OCI-M1 (cell line): ENCODE measurements at regions not wholly inside any gene's neighbourhood (a gene's known extent, or its start where the extent isn't known, plus 50 kb on each side); places are given as distances from the start of the nearest gene placed in this dataset.
A peak's percentile ranks its signal among the peaks of the same experiment; 100 is the strongest.
"Not testable (repeated sequence)": the region's sequence is repeated elsewhere in the genome, so short reads cannot be mapped to it uniquely, and the experiment has no call there.

Experiments
- DNase-seq: peaks from one replicate; lab custom pipeline; 2025; lab: John Stamatoyannopoulos, UW

- no peak for DNase-seq
These were observed 91.5 kb upstream of the RREB1 start for GRCh38 chr6:7016226-7016625.

DNA sequence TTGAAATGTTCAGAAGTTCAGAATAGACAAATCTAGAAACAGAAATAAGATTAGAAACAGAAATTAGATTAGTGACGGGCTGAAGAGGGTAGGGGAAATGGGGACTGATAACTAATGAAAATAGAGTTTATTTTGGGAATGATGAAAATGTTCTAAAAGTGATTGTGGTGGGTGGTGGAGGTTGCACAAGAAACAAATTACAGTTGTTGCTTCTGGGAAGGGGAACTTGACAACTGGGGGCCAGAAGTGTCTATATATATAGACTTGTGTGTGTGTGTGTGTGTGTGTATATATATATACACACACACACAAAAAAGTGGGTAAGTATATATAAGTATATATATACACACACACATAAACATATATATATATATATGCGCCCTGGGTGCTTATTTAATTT, 86.5 kb upstream of the RREB1 start:
- DNase-seq = no peak

DNA sequence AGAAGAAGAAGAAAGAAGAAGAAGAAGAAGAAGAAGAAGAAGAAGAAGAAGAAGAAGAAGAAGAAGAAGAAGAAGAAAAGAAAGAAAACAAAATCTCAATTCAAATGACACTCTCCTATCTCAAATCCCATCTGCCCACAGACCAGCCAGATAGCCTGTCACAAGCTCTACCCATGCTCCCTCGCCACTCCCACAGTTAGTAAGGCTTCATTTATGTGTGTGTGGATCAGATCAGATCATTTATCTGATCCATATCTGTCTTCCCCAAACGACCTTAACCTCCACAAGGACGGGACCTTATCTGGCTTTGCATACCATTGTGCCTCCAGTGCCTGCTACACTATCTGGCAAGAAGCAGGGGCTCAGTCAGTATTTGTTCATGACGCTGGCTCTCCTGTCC, 81.9 kb upstream of the RREB1 start:
- peak; percentile 34 for DNase-seq

GRCh38 chr6:7028963-7029362, 78.8 kb upstream of the RREB1 start:
- not testable (repeated sequence) for DNase-seq

GRCh38 chr6:7030968-7031367, 76.8 kb upstream of the RREB1 start:
- DNase-seq = not testable (repeated sequence)

DNA sequence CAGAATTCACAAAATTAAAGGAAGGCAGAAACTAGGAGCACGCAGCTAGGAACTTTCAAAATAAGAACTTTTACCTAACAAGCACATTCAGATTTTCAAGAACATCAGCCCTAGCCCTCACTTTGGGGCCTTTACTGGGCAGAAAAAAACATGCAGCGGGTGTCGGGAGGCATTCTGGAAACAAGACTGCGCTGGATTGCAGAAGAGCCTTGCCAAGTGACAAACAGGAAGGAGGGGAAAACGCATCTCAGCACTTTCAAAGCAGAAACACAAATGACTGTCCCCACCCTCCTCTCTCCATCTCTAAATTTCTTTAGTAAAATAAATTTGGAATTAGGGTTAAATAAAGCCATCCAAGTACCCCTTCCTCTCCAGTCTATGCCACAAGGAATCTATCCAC, 74.6 kb upstream of the RREB1 start:
- DNase-seq = no peak

DNA sequence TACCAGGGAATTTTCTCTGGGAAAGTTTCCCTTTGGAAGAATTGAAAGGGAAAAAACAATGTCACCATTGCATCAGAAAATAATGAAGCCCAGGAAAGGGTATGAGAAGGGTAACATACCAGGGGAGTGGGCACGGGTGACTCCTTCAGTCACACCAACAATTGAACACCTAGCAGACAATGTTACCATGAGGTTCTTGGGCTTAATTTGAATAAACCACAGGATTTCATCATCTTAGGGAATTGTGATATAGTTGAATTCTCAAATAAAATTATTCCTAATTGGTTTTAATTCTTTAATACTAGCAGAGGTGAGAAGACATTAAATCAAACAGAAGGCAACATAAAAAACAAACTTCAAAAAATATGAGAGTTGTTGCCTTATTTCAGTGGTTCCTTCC, 73.7 kb upstream of the RREB1 start:
- no peak for DNase-seq

- no peak for DNase-seq
These were observed 71.9 kb upstream of the RREB1 start for GRCh38 chr6:7035837-7036249.

- peak; percentile 79 for DNase-seq
These were observed 66.2 kb upstream of the RREB1 start for GRCh38 chr6:7041511-7042026.

DNA sequence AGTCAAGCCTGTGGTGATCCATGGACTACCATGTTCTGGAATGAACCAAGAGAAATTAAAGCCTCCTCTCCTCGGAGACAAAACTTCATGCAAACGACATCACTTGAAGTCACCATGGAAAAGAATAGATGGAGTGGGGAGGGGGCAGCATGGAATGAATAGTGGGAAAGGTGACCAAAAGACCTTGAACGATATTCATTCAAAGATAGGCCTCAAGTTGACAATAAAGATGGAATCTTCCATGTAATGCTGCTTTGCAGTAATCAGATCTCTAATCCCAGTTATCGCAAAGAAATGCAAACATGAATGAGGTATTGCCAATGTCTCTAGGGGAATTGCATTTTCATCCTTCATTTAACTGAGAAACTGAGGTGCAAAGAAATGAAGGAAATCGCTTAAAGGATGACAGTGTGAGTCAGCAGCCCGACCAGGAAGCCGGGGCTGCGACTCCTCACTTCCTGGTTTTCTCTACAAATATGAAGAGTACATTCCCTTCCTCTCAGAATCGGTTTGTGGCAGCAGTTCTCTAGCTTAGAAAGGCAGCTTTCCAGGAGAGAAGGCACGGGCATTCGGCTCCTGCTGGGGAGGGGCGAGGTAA, 65.6 kb upstream of the RREB1 start:
- no peak for DNase-seq

DNA sequence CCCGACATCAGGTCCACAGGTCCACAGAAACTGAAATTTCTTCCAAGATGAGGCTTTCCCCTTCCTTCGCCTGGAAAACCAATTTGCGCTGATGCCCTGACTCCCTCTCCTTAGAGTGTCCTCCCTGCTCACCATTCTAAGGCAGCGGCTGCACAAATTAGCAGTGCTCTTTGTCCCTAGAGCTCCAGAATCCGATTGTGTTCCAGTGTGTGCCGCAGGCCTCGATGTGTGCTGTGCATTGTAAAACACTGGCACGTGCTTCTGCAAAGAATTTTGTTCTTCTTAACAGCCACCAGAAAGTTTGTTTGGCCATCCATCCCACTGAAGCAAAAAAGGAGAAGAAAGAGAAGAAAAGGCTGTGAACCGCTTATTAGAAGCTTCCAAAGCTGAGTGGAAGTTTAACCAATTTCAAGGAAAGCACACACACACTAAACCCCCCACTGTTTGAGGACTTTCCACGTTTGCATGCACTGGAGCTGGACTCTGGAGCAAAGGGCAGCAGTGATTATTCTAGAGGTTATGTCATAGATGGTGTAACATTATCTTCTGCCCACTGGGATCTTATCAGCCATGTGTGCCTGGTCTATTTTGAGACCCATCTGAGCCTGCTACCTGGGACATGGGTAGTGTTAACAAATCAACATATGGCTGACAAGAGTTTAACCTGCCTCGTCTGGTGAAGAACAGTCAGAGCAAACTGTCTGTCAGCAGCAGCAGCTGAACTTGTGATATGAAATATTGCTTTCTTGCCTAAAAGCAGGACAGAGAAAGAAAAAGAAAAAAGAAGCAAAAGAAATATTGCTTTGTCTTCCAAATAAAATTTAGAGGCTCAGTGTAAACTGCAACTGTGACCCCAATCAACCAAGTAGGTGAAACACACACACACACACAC, 64.9 kb upstream of the RREB1 start:
- peak; percentile 24 for DNase-seq

- no peak for DNase-seq
These were observed 62.4 kb upstream of the RREB1 start for GRCh38 chr6:7045331-7045730.

DNA sequence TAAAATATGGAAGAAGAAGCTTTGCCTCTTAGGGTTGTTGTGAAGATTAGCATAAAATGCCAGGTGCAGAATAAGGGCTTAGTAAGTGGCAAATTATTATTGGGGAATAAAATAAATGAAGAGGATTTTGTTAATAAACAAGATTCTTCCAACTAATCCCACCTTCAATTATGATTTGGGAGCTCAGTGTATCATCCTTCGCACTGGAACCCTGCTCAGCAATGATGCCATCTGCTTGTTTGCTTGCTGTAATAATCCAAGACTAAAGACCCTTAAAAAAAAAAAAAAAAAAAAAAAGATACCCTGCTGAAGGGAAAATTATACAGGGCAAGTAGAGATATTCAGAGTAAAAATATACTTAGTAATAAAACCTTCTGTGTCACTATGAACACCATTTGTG, 62.0 kb upstream of the RREB1 start:
- no peak for DNase-seq

DNA sequence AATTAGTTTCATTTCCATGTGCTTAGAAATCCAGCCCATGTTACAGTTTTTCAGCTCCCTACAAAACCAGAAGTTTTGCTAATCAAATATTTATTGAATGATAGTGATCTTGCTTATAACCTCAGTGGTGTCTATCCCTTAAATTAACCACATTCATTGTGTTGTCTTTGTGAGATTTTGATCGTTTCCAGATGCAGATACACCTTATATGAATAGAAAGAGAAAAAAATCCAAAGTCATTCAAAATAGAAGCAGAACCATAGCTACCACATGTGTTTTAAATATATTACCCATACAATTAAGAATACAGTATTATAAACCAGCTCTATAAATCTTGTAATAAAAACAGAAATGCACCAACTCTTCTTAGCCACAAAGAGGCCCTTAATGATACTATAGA, 60.6 kb upstream of the RREB1 start:
- DNase-seq = no peak

- peak; percentile 88 for DNase-seq
These were observed 59.8 kb upstream of the RREB1 start for GRCh38 chr6:7047966-7048365.

DNA sequence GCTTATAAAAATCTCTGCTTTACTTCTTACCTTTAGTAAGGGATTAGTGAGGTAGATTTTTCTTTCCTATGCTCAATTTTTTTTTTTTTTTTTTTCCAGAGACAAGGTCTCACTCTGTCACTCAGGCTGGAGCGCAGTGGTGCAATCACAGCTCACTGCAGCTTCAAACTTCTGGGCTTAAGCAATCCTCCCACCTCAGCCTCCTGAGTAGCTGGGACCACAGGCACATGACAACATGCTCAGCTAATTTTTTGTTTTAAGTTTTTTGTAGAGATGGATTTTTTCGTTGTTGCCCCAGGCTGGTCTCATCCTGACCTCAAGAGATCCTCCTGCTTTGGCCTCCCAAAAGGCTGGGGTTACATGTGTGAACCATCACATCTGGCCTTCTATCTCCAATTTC, 58.9 kb upstream of the RREB1 start:
- DNase-seq = no peak

GRCh38 chr6:7050004-7050403, 57.8 kb upstream of the RREB1 start:
- DNase-seq = peak; percentile 59

GRCh38 chr6:7050872-7051779, 56.6 kb upstream of the RREB1 start:
- no peak for DNase-seq

DNA sequence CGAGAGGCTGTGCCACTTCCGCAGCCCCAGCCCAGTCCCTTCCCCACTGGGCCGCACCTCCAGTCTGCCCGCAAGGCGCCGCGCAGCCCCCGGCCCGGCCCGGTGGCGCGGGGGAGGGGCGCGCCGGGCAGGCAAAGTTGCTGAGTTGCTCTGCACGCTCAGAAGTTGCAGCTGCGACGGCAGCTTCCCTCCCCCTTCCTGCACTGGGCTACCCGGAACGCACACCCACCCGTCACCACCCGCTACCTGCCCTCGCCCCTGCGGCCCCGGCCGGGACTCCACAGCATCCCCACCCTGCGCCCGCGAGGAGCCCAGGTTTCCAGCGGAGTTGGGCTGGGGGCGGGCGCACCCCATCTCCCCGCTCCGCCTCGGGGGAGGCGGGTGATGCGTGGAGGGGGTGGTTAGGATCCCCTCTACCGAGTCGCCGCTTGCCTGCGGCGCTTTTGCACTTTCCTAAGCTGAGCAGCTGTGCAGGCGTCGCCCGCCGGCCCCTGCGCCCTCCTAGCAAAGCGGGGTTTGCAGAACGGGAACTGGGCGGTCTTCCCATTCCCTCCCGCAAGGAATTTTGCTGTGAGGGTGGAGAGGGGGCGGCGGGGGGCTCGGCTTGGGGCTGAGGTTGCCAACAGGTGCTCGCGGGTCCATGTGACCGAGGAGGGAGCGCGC, 55.9 kb upstream of the RREB1 start:
- no peak for DNase-seq

DNA sequence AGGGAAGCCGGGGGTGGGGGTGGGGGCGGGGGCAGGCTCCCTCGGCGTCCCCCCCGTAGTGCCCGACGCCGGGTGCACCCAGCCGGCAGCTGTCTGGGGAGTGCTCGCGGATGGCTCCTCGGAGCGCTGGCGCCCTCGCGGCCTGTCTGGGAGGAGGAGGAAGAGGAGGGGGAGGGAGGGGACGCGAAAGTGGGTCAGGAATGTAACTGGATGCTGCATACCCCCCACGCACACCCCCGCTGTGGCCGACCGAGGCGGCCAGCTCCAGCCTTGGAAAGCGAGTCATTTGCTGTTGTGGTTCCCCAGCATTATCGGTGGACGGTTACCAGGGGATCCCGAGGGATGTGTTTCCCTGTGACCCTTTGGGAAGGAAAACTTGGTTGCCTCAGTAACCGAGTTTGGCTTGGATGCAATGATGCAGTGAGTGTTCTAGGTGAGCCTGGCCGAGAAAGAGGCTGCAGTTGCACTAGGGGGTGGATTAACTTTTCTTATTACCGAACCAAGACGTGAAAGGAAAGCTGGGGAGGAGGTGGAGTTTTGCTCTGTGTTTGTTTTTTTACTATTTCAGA, 55.2 kb upstream of the RREB1 start:
- no peak for DNase-seq

- DNase-seq = no peak
These were observed 54.5 kb upstream of the RREB1 start for GRCh38 chr6:7053125-7053774.
